ENCODE measurements at regions not wholly inside any gene's neighbourhood (a gene's known extent, or its start where the extent isn't known, plus 50 kb on each side); places are given as distances from the start of the nearest gene placed in this dataset.
"Not testable (repeated sequence)": the region's sequence is repeated elsewhere in the genome, so short reads cannot be mapped to it uniquely, and the experiment has no call there.

DNA sequence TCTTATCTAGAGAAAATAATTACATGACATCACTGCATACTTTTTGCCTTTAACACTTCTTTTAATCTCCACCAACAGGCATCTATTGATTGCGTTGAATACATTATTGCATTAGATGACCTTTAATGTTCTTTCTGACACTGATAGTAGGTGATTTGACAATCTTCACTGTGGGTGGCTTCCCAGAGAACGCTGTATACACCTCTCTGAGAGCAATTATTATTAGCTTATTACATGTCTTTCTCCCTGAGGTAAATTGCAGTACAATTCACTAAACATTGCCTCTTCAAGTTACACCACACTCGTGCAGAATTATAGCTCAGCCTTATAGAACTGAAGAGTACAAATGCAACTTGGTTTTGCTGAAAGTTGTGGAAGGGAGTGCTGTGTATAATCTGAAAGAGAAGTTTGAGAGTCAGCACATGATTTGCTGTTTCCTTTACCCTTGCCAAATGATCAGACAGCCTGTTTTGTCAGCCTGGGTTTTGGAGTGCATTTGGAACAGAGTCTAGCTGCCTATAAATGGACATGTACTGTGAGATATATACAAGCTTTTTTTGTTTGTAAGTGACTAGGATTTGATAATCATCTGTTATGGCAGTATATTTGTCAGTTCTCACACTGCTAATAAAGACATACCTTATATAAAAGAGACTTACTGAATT lies 369.2 kb downstream of the CCER1 start:
- no peak for DNase-seq

DNA sequence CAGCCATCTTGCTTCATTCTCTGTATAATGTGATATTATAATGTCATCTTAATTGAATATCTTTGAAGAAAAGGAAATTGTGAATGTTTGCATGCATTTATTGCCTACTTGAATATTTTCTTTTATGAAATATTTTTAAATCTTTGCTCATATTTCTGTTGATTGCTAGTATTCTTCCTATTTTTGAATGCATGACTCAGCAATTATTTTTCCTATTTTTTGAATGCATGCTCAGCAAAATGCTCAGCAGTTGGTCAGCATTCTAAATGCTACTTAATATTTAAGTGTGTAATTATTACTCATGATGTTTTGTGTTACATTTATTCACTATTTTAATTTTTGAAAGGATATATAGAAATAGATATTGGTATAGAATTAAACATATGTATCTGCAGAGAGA lies 378.3 kb downstream of the CCER1 start:
- no peak for DNase-seq

DNA sequence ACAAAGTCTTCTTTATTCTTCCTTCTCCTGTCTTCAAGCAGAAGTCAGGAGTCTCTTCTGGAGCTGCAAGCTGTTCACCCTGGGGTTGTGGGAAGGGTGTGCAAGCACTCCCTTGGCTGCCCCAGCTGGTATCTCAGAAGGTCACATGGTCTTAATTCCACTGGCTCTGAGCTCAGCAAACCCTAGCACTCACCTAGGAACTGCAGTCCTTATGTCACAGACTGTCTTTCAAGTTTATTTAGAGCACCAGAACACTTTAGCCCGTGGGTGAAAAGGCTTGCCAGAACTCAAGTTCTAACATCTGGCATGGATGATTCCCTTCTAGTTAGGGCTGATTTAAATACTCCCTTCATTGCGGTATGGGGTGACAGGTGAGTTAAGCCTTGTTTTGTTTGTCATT lies 379.0 kb downstream of the CCER1 start:
- no peak for DNase-seq

DNA sequence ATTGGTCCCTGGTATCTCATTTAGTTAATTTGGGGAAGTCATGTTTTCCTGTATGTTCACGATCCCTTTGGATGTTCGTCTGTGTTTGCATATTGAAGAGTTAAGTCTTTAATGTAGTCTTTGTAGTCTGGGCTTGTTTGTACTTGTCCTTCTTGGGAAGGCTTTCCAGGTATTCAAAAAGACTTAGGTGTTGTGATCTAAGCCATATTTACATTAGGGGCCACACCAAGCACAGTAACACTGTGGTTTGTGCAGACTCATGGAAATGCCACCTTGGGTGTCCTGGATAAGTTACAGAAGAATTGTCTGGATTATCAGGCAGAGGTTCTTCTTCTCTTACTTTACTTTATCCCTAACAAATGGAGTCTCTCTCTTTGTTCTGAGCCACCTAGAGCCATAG lies 380.3 kb downstream of the CCER1 start:
- DNase-seq: no peak

GRCh38 chr12:90572778-90573177 lies 382.2 kb downstream of the CCER1 start:
- no peak for DNase-seq

GRCh38 chr12:90569685-90570084 lies 385.3 kb downstream of the CCER1 start:
- no peak for DNase-seq

DNA sequence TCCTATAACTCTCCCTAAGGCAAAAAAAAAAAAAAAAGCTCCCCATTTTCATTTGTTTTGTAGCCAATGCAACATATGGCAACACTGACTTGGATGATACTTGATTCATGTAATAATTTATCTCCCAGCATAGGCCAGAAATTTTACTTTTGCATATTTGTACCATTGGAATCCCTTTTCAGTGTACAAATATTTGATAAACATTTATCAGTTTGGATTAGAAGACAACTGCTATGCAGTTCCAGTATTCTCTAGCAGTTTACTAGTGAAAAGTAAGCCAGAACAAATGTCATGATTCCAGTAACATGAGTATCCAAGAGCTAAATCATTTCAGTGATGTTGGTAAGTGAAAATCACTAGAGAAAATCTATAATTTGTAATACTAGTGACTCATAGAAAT lies 392.3 kb downstream of the CCER1 start:
- no peak for DNase-seq

DNA sequence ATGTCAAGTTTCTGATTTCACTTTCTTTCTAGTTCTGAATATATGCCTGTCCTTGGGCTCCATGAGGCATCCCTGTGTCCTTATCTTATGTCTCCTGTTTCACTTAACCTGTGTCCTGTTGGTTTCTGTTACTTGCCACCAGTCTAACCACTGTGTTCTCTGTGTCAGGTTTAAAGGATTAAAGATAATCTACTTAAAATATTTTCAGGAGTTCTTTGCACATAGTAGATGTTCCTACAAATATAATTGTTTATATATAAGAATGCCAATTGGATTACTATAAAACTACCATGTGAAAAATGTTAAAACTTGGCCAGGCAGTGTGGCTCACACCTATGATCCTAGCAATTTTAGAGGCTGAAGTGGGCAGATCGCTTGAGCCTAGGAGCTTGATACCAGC lies 406.4 kb downstream of the CCER1 start:
- no peak for DNase-seq

GRCh38 chr12:90546511-90546910 lies 408.5 kb downstream of the CCER1 start:
- DNase-seq: no peak

- DNase-seq: no peak
These were observed 411.1 kb downstream of the CCER1 start for GRCh38 chr12:90543841-90544240.

DNA sequence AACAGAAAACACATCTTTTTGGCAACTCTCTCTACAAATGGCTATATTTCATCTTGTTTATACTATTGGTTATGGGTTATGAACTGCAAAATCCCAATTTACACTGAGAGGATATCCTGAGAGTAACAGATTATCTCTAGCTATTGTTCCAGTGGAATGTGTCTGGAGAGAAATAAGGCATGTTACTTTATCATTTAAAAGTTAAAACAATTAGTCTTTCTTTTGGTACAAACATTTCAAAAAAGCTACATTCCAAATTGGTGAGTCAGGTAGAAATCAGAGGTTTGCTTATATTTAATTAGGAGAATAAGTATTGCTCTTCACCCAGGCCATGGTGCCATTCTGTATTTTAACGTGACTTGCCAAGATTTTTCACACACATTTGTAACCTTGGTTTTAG lies 411.6 kb downstream of the CCER1 start:
- DNase-seq: no peak

GRCh38 chr12:90542852-90543251 lies 412.1 kb downstream of the CCER1 start:
- not testable (repeated sequence) for DNase-seq

- DNase-seq: not testable (repeated sequence)
These were observed 421.1 kb downstream of the CCER1 start for GRCh38 chr12:90533828-90534227.

GRCh38 chr12:90520002-90520734 lies 434.8 kb downstream of the CCER1 start:
- DNase-seq: no peak

- DNase-seq: no peak
These were observed 435.7 kb downstream of the CCER1 start for GRCh38 chr12:90519285-90519684.

DNA sequence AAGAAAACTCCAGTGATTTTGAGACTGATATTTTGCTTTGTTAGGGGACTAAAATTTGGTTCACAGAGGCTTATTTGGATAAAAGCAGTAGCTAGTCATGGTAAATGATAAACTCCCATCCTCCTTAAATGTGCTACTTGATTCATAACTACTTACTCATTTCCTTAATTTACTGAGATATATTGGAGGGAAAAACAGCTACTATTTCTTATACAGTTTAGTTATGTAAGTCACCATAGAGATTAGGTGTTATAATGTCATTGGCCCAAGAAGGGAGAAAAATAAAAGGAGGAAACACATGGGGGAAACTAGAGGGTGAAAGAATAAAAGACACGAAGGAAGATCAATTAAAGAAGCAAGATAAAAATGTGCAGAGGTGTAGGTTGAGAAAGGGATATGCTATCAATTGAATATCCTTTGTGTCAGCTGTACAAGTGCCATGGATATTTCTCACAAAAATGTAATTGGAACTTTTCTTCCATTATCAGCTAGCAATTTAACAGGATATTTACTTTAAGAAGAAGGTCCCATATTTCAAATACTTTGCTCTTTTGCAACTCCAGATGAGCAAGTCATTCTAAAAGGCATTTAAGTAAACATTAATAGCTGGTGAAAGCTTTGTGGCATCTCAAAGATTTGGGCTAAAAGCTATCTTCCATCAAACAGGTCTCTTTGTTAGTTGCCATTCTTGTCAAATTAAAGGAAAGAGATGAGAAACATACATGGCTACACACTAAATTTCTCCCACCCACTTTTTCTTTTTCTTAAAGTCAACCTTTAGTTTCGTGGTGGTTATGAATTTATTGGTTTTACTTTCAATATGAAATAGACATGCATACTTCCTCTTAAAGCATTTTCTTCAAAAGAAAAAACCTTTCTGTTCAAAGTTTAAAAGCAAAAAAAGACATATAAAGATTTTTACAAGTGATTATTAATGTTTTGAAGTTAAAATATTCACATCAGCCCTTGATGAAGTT lies 439.5 kb downstream of the CCER1 start:
- DNase-seq: no peak

GRCh38 chr12:90514325-90514724 lies 440.7 kb downstream of the CCER1 start:
- no peak for DNase-seq

DNA sequence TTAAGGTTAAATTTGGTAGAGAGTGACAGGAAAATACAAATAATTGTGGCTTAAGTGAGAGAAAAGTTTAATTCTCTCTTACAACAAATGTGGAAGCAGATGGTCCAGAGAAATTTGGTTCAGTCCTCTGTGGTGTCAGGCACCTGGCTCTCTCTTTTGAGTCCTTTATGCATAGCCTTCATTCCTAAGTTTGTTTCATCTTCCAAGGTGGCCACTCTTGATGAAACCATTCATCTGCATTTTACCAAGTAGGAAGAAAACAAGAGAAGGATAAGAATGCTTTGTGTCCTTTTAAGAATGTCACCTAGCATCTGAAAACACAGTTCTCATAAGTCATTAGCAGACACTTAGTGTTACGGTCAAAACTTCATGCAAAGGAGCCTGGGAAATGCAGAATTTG lies 442.5 kb downstream of the CCER1 start:
- DNase-seq: no peak

DNA sequence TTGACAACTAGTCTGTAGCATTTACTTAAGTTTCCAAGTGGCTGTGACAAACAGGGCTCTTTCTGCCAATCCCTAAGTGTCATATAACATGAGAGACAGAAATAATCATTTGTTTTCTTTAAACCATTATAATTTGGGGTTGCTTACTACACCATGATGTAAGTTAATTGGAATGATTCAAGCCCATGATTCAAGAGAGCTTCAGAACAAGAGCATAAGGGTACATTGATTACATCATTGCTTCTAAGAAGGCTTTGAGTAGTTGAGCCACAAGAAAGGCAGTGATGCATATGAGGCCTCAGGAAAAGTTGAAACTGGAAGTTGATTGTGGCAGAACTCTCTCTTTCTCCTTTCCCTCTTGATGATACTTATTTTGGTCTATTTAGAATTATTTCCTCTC lies 444.0 kb downstream of the CCER1 start:
- DNase-seq: no peak

DNA sequence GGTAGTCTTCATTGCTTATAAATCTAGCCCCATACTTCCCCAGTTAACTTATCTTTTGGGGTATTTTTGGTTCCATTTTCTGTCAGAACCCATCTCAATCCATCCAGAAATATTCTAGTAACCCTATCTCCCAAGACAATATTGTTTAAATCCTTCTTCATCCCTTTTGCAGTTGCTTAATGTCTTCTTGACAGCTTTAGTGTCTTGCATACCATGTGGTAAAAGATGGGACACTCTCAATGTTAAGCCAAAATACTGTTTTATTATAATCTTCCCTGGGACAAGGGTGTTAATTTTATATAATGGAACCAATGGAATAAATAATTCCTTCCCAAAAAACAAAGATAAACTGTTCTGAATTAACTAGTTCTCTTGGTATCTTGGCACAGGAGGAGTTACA lies 450.2 kb downstream of the CCER1 start:
- no peak for DNase-seq

DNA sequence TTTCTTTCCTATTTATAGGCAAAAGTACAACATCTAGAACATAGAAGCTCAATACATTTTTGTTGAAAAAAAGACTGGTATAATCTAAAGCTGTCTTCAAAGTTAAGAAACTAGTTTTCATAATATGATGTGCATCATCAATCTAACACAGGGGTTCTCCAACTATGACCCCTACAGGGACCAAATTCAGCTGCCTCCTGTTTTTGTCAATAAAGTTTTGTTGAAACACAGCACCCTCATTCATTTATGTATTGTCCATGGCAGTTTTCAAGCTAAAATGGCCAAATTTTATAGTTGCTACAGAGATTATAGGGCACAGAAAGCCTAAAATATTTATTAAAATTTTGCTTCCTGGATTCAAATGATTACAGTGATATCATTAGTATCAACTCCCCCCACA lies 452.9 kb downstream of the CCER1 start:
- DNase-seq: no peak

- DNase-seq: no peak
These were observed 453.6 kb downstream of the CCER1 start for GRCh38 chr12:90501412-90501811.

DNA sequence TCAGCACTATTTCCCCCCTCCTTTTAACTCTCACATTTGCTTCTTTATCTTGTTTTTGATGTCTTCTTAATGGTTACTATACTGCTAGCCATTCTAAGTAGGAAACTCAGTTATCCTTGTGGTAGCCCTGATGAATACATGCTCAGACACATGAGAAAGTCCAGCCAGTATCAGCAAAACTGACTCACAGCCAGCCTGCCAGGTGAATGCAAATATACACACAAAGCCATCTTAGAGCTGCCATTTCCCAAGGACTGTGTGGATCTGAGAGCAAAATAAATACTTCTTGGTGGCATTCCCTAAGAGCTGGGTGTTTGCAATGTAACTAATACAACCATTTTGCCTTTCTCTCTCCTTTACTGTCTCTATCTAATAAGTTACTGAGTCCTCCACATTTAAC lies 455.2 kb downstream of the CCER1 start:
- no peak for DNase-seq

Measured in cerebellar nuclear complex (tissue), 1 donor.